ENCODE measurements at regions not wholly inside any gene's neighbourhood (a gene's known extent, or its start where the extent isn't known, plus 50 kb on each side); places are given as distances from the start of the nearest gene placed in this dataset.
"Not testable (repeated sequence)": the region's sequence is repeated elsewhere in the genome, so short reads cannot be mapped to it uniquely, and the experiment has no call there.

DNA sequence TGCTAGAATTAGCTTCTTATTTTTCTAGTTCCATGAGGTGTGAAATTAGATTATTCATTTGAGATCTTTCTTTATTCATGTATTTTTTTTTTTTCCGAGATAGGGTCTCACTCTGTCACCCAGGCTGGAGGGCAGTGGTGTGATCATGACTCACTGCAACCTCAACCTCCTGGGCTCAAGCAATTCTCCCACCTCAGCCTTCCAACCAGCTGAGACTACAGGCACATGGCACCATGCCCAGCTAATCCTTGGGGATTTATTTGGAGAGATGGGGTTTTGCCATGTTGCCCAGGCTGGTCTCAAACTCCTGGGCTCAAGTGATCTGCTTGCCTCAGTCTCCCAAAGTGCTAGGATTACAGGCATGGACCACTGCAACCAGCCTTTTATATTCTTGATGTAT, 653.0 kb downstream of the ADCYAP1 start:
- not testable (repeated sequence) for H3K36me3 ChIP-seq (replicated peaks in 1 of 2; ENCODE audit: control insufficient read depth in 2 of 2, insufficient read depth in 2 of 2, low read length in 2 of 2); H3K4me1 ChIP-seq (ENCODE audit: control insufficient read depth in 2 of 2, insufficient read depth in 1 of 2, low read depth in 1 of 2, low read length in 2 of 2); H3K9me3 ChIP-seq (replicated peaks in 1 of 2; ENCODE audit: control insufficient read depth in 2 of 2, insufficient read depth in 1 of 2, low read depth in 1 of 2, low read length in 2 of 2); H2BK15ac ChIP-seq (ENCODE audit: low read length); H2BK5ac ChIP-seq (ENCODE audit: low read length); H3K14ac ChIP-seq (ENCODE audit: low read length); H2BK120ac ChIP-seq (ENCODE audit: low read depth, low read length); H3K27ac ChIP-seq (replicated peaks; ENCODE audit: low read length); H4K91ac ChIP-seq (ENCODE audit: low read depth, low read length, poor library complexity); H2AK5ac ChIP-seq (ENCODE audit: low read depth, low read length); H3K9ac ChIP-seq (ENCODE audit: low read depth, low read length, poor library complexity); H2AFZ ChIP-seq (ENCODE audit: low read length); H3K4me2 ChIP-seq (ENCODE audit: insufficient read depth, low read length, poor library complexity, severe bottlenecking); H3K18ac ChIP-seq (ENCODE audit: low read length); H4K8ac ChIP-seq (ENCODE audit: low read depth, low read length); H3K23ac ChIP-seq (ENCODE audit: low read depth, low read length, poor library complexity); H3K4me3 ChIP-seq (ENCODE audit: low read length in 2 of 2); DNase-seq (ENCODE audit: low spot score); H3K27me3 ChIP-seq (ENCODE audit: control insufficient read depth in 3 of 3, insufficient read depth in 3 of 3, low read depth in 1 of 3, low read length in 3 of 3); H3K4ac ChIP-seq (ENCODE audit: low read length); H2BK12ac ChIP-seq (ENCODE audit: low read length); H3K79me1 ChIP-seq (ENCODE audit: low read depth, low read length)
- no CpG with 5 or more reads among the region's 1 CpG for WGBS, 2 donors (ENCODE audit: extremely low coverage in 2 of 2, insufficient read length in 2 of 2, insufficient replicate concordance in 1 of 2)

DNA sequence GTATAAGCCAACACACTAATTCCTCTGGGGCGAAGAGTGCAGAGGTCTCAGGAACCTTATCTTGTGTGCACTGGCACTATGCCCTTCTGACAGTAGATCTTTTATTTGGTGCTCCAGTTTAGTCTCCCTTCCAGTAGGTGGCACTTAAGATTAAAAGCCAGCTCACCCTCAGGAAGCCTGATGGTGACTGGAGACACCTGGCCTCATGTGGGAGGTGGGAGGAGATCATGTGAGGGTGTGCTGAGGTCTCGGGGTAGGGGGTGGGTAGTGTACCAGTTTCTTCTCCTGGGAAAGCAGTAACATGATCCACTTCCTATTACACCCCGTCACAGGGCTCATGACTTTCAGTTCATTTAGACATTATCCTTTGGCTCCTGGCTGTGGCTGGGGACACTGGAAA, 654.9 kb downstream of the ADCYAP1 start:
- no peak overlapping the region for H4K8ac ChIP-seq (ENCODE audit: low read depth, low read length)
- H2BK12ac ChIP-seq (ENCODE audit: low read length), result no peak overlapping the region
- no peak overlapping the region for H3K4me3 ChIP-seq (ENCODE audit: low read length in 2 of 2)
- H3K36me3 ChIP-seq (replicated peaks in 1 of 2; ENCODE audit: control insufficient read depth in 2 of 2, insufficient read depth in 2 of 2, low read length in 2 of 2), result no peaks in the 10 kb centered on the region
- H2BK5ac ChIP-seq (ENCODE audit: low read length), result no peak overlapping the region
- no peaks in the 10 kb centered on the region for H3K27me3 ChIP-seq (ENCODE audit: control insufficient read depth in 3 of 3, insufficient read depth in 3 of 3, low read depth in 1 of 3, low read length in 3 of 3)
- no peak overlapping the region for H3K18ac ChIP-seq (ENCODE audit: low read length)
- WGBS, 2 donors (ENCODE audit: extremely low coverage in 2 of 2, insufficient read length in 2 of 2, insufficient replicate concordance in 1 of 2), result no CpG with 5 or more reads among the region's 3 CpGs
- H3K9ac ChIP-seq (ENCODE audit: low read depth, low read length, poor library complexity), result no peak overlapping the region
- H4K91ac ChIP-seq (ENCODE audit: low read depth, low read length, poor library complexity), result no peak overlapping the region
- H3K27ac ChIP-seq (replicated peaks; ENCODE audit: low read length), result no peak overlapping the region
- no peak overlapping the region for H2BK15ac ChIP-seq (ENCODE audit: low read length)
- no peak overlapping the region for H2BK120ac ChIP-seq (ENCODE audit: low read depth, low read length)
- H3K79me1 ChIP-seq (ENCODE audit: low read depth, low read length), result no peaks in the 10 kb centered on the region
- no peak overlapping the region for H2AK5ac ChIP-seq (ENCODE audit: low read depth, low read length)
- no peak overlapping the region for H3K14ac ChIP-seq (ENCODE audit: low read length)
- no peaks in the 10 kb centered on the region for H3K9me3 ChIP-seq (replicated peaks in 1 of 2; ENCODE audit: control insufficient read depth in 2 of 2, insufficient read depth in 1 of 2, low read depth in 1 of 2, low read length in 2 of 2)
- no peak overlapping the region for H3K4ac ChIP-seq (ENCODE audit: low read length)
- no peak for DNase-seq (ENCODE audit: low spot score)
- no peaks in the 10 kb centered on the region for H3K4me1 ChIP-seq (ENCODE audit: control insufficient read depth in 2 of 2, insufficient read depth in 1 of 2, low read depth in 1 of 2, low read length in 2 of 2)
- H3K23ac ChIP-seq (ENCODE audit: low read depth, low read length, poor library complexity), result no peak overlapping the region
- no peak overlapping the region for H2AFZ ChIP-seq (ENCODE audit: low read length)
- H3K4me2 ChIP-seq (ENCODE audit: insufficient read depth, low read length, poor library complexity, severe bottlenecking), result no peak overlapping the region

DNA sequence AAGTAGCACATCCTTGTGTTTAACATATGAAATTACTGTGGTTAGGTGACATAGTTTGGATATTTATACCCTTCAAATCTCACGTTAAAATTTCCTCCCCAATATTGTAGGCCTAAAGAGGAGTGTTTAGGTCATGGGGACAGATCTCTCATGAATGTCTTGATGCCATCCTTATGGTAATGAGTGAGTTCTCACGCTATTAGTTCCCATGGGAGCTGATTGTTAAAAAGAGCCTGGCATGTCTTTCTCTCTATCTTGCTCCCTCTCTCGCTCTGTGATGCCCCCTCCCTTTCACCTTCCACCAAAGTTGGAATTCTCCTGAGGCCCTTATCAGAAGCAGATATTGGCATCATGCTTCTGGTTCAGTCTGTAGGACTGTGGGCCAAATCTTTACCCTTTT, 660.1 kb downstream of the ADCYAP1 start:
- Histone ChIP-seq H3K23ac (ENCODE audit: low read depth, low read length, poor library complexity) (no peak overlapping the region), H3K36me3 (replicated peaks in 1 of 2; ENCODE audit: control insufficient read depth in 2 of 2, insufficient read depth in 2 of 2, low read length in 2 of 2) (no peaks in the 10 kb centered on the region), H2BK15ac (ENCODE audit: low read length) (no peak overlapping the region), H2AFZ (ENCODE audit: low read length) (no peak overlapping the region), H3K9ac (ENCODE audit: low read depth, low read length, poor library complexity) (no peak overlapping the region), H4K8ac (ENCODE audit: low read depth, low read length) (no peak overlapping the region), H2BK5ac (ENCODE audit: low read length) (no peak overlapping the region), H2BK120ac (ENCODE audit: low read depth, low read length) (no peak overlapping the region), H4K91ac (ENCODE audit: low read depth, low read length, poor library complexity) (no peak overlapping the region), H3K4me1 (ENCODE audit: control insufficient read depth in 2 of 2, insufficient read depth in 1 of 2, low read depth in 1 of 2, low read length in 2 of 2) (no peaks in the 10 kb centered on the region), H3K27me3 (ENCODE audit: control insufficient read depth in 3 of 3, insufficient read depth in 3 of 3, low read depth in 1 of 3, low read length in 3 of 3) (no peaks in the 10 kb centered on the region), H3K14ac (ENCODE audit: low read length) (no peak overlapping the region), H3K18ac (ENCODE audit: low read length) (no peak overlapping the region), H3K4me3 (ENCODE audit: low read length in 2 of 2) (no peak overlapping the region), H3K79me1 (ENCODE audit: low read depth, low read length) (no peaks in the 10 kb centered on the region), H3K4me2 (ENCODE audit: insufficient read depth, low read length, poor library complexity, severe bottlenecking) (no peak overlapping the region), H2BK12ac (ENCODE audit: low read length) (no peak overlapping the region), H2AK5ac (ENCODE audit: low read depth, low read length) (no peak overlapping the region), H3K4ac (ENCODE audit: low read length) (no peak overlapping the region), H3K27ac (replicated peaks; ENCODE audit: low read length) (no peak overlapping the region), H3K9me3 (replicated peaks in 1 of 2; ENCODE audit: control insufficient read depth in 2 of 2, insufficient read depth in 1 of 2, low read depth in 1 of 2, low read length in 2 of 2) (no peaks in the 10 kb centered on the region)
- no CpG with 5 or more reads among the region's 3 CpGs for WGBS, 2 donors (ENCODE audit: extremely low coverage in 2 of 2, insufficient read length in 2 of 2, insufficient replicate concordance in 1 of 2)
- DNase-seq (ENCODE audit: low spot score), result no peak

DNA sequence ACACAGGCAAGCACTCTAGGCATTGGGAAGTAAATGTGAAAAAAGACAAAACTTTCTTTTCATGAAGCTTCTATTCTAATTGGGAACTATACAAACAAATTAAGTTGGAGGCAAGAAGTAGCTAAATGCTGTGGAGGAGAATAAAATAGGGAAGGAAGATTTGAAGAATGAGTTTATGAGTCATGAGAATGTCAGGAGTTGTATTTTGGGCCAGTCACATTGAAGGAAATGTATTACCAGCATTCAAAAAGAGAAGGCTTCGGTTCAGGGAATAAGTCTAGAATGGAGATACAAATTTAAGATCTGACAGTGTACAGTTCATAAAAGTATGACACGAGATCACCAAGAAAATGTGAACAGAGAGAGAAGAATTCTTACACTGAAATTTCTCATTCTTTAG, 666.5 kb downstream of the ADCYAP1 start:
- WGBS, 2 donors (ENCODE audit: extremely low coverage in 2 of 2, insufficient read length in 2 of 2, insufficient replicate concordance in 1 of 2), result no CpG with 5 or more reads among the region's 2 CpGs

More for the DNA sequence above, 666.5 kb downstream of the ADCYAP1 start:
- H3K27me3 ChIP-seq (ENCODE audit: control insufficient read depth in 3 of 3, insufficient read depth in 3 of 3, low read depth in 1 of 3, low read length in 3 of 3), result no peaks in the 10 kb centered on the region
- peaks cover 0 to 1% of the 10 kb centered on the region in 2 donors for H3K4me1 ChIP-seq (ENCODE audit: control insufficient read depth in 2 of 2, insufficient read depth in 1 of 2, low read depth in 1 of 2, low read length in 2 of 2)
- H3K79me1 ChIP-seq (ENCODE audit: low read depth, low read length), result no peaks in the 10 kb centered on the region
- no peak overlapping the region for H3K27ac ChIP-seq (replicated peaks; ENCODE audit: low read length)
- H3K4me2 ChIP-seq (ENCODE audit: insufficient read depth, low read length, poor library complexity, severe bottlenecking), result no peak overlapping the region
- no peak overlapping the region for H3K18ac ChIP-seq (ENCODE audit: low read length)
- H3K23ac ChIP-seq (ENCODE audit: low read depth, low read length, poor library complexity), result no peak overlapping the region
- H3K9ac ChIP-seq (ENCODE audit: low read depth, low read length, poor library complexity), result no peak overlapping the region
- H2BK12ac ChIP-seq (ENCODE audit: low read length), result no peak overlapping the region
- no peak overlapping the region for H3K4ac ChIP-seq (ENCODE audit: low read length)
- no peak overlapping the region for H4K91ac ChIP-seq (ENCODE audit: low read depth, low read length, poor library complexity)
- no peak overlapping the region for H2AFZ ChIP-seq (ENCODE audit: low read length)
- no peaks in the 10 kb centered on the region for H3K36me3 ChIP-seq (replicated peaks in 1 of 2; ENCODE audit: control insufficient read depth in 2 of 2, insufficient read depth in 2 of 2, low read length in 2 of 2)
- no peaks in the 10 kb centered on the region for H3K9me3 ChIP-seq (replicated peaks in 1 of 2; ENCODE audit: control insufficient read depth in 2 of 2, insufficient read depth in 1 of 2, low read depth in 1 of 2, low read length in 2 of 2)
- H3K14ac ChIP-seq (ENCODE audit: low read length), result no peak overlapping the region
- no peak overlapping the region for H2AK5ac ChIP-seq (ENCODE audit: low read depth, low read length)
- no peak overlapping the region for H2BK5ac ChIP-seq (ENCODE audit: low read length)
- H2BK120ac ChIP-seq (ENCODE audit: low read depth, low read length), result no peak overlapping the region
- no peak overlapping the region for H4K8ac ChIP-seq (ENCODE audit: low read depth, low read length)
- no peak overlapping the region for H2BK15ac ChIP-seq (ENCODE audit: low read length)
- no peak for DNase-seq (ENCODE audit: low spot score)
- no peak overlapping the region for H3K4me3 ChIP-seq (ENCODE audit: low read length in 2 of 2)
